ENCODE measurements at regions not wholly inside any gene's neighbourhood (a gene's known extent, or its start where the extent isn't known, plus 50 kb on each side); places are given as distances from the start of the nearest gene placed in this dataset.

GRCh38 chr2:4556135-4556896 lies 852.9 kb downstream of the DCDC2C start:
- no peaks in the 10 kb centered on the region for H3K36me3 ChIP-seq (replicated peaks in 1 of 2; ENCODE audit: control insufficient read depth in 1 of 2, insufficient read depth in 2 of 2, low read length in 2 of 2)
- no peak overlapping the region for H3K27ac ChIP-seq (ENCODE audit: extremely low read length, insufficient read depth, low read length)
- H2AFZ ChIP-seq (ENCODE audit: low read length), result no peak overlapping the region
- H3K79me2 ChIP-seq (ENCODE audit: insufficient read depth, low read length), result no peaks in the 10 kb centered on the region
- ChIA-PET CTCF (ENCODE audit: low intra/inter-chr PET ratio, low total read pairs) (no interaction called here), POLR2A (no interaction called here)
- no peak for TF ChIP-seq ZNF510 (CRISPR knock-in tag; IDR thresholded peaks at IDR 0.05; ENCODE audit: low read depth)
- TF ChIP-seq ZKSCAN1 (IDR thresholded peaks at IDR 0.05; ENCODE audit: low read length), result no peak
- no peak for TF ChIP-seq ZNF335 (CRISPR knock-in tag; IDR thresholded peaks at IDR 0.05)
- TF ChIP-seq ZNF850 (CRISPR knock-in tag; conservative IDR thresholded peaks at IDR 0.05), result no peak
- no peak for TF ChIP-seq ZBTB21 (CRISPR knock-in tag; IDR thresholded peaks at IDR 0.05)
- FAIRE-seq, result no peak
- peaks cover 86% of the 10 kb centered on the region for H3K9me3 ChIP-seq (ENCODE audit: low read length)
- H4K20me1 ChIP-seq (ENCODE audit: insufficient read depth, low read length), result no peaks in the 10 kb centered on the region
- H3K4me2 ChIP-seq (ENCODE audit: low read depth, low read length), result no peak overlapping the region
- intact Hi-C loops (cut with micrococcal nuclease; ENCODE audit: unreplicated experiment), result no loop called here
- H3K9ac ChIP-seq (ENCODE audit: insufficient read depth, low read depth, low read length), result no peak overlapping the region
- no peaks in the 10 kb centered on the region for H3K4me1 ChIP-seq (ENCODE audit: insufficient read depth, low read length)
- WGBS (ENCODE audit: low lambda C conversion rate), result 10% methylated on average over 9 of the region's 9 CpGs
- no peak for DNase-seq (ENCODE audit: low spot score)
- in situ Hi-C loops (cut with HindIII; ENCODE audit: extremely low pct_ligation_motif_present, low pct_unique_long_range_greater_than_20kb), result no loop called here
- BruUV-seq (replicated peaks), result no TSS peak
- no peak for ATAC-seq
- H3K4me3 ChIP-seq (replicated peaks in 1 of 3; ENCODE audit: insufficient read depth in 1 of 3, low read depth in 2 of 3, low read length in 3 of 3), result no peak overlapping the region
- no peaks in the 10 kb centered on the region for H3K27me3 ChIP-seq (ENCODE audit: control insufficient read depth in 1 of 2, insufficient read depth in 2 of 2, low read length in 2 of 2)

GRCh38 chr2:4561196-4561595 lies 857.8 kb downstream of the DCDC2C start:
- DNase-seq (ENCODE audit: low spot score), result no peak
- H3K27ac ChIP-seq (ENCODE audit: extremely low read length, insufficient read depth, low read length), result no peak overlapping the region
- no peaks in the 10 kb centered on the region for H3K4me1 ChIP-seq (ENCODE audit: insufficient read depth, low read length)
- H2AFZ ChIP-seq (ENCODE audit: low read length), result no peak overlapping the region
- BruUV-seq (replicated peaks), result no TSS peak
- ChIA-PET POLR2A (no interaction called here), CTCF (ENCODE audit: low intra/inter-chr PET ratio, low total read pairs) (no interaction called here)
- H3K9me3 ChIP-seq (ENCODE audit: low read length), result peaks cover 77% of the 10 kb centered on the region
- no peak for ATAC-seq
- H3K4me3 ChIP-seq (replicated peaks in 1 of 3; ENCODE audit: insufficient read depth in 1 of 3, low read depth in 2 of 3, low read length in 3 of 3), result no peak overlapping the region
- intact Hi-C loops (cut with micrococcal nuclease; ENCODE audit: unreplicated experiment), result no loop called here
- no peaks in the 10 kb centered on the region for H3K36me3 ChIP-seq (replicated peaks in 1 of 2; ENCODE audit: control insufficient read depth in 1 of 2, insufficient read depth in 2 of 2, low read length in 2 of 2)
- H4K20me1 ChIP-seq (ENCODE audit: insufficient read depth, low read length), result no peaks in the 10 kb centered on the region
- no peak overlapping the region for H3K4me2 ChIP-seq (ENCODE audit: low read depth, low read length)
- no peak overlapping the region for H3K9ac ChIP-seq (ENCODE audit: insufficient read depth, low read depth, low read length)
- H3K79me2 ChIP-seq (ENCODE audit: insufficient read depth, low read length), result no peaks in the 10 kb centered on the region
- H3K27me3 ChIP-seq (ENCODE audit: control insufficient read depth in 1 of 2, insufficient read depth in 2 of 2, low read length in 2 of 2), result no peaks in the 10 kb centered on the region
- in situ Hi-C loops (cut with HindIII; ENCODE audit: extremely low pct_ligation_motif_present, low pct_unique_long_range_greater_than_20kb), result no loop called here
- no peak for FAIRE-seq
- TF ChIP-seq KAT8 (CRISPR knock-in tag; IDR thresholded peaks at IDR 0.05), result no peak
- no peak for TF ChIP-seq DR1 (CRISPR knock-in tag; IDR thresholded peaks at IDR 0.05)
- TF ChIP-seq CHCHD3 (CRISPR knock-in tag; IDR thresholded peaks at IDR 0.05), result no peak
- no peak for TF ChIP-seq ZBTB37 (CRISPR knock-in tag; IDR thresholded peaks at IDR 0.05)
- TF ChIP-seq ZNF343 (CRISPR knock-in tag; IDR thresholded peaks at IDR 0.05), result no peak
- no peak for TF ChIP-seq NR3C1 (CRISPR knock-in tag; IDR thresholded peaks at IDR 0.05)
- no peak for TF ChIP-seq TRIM22 (IDR thresholded peaks at IDR 0.05)
- TF ChIP-seq TAF15 (IDR thresholded peaks at IDR 0.05; ENCODE audit: low read depth, low read length, poor library complexity, severe bottlenecking), result no peak
- no peak for TF ChIP-seq TBX2 (CRISPR knock-in tag; IDR thresholded peaks at IDR 0.05; ENCODE audit: borderline replicate concordance)
- TF ChIP-seq ZNF709 (CRISPR knock-in tag; IDR thresholded peaks at IDR 0.05), result no peak
- no peak for TF ChIP-seq MYPOP (CRISPR knock-in tag; IDR thresholded peaks at IDR 0.05)
